ENCODE measurements at regions not wholly inside any gene's neighbourhood (a gene's known extent, or its start where the extent isn't known, plus 50 kb on each side); places are given as distances from the start of the nearest gene placed in this dataset.

DNA sequence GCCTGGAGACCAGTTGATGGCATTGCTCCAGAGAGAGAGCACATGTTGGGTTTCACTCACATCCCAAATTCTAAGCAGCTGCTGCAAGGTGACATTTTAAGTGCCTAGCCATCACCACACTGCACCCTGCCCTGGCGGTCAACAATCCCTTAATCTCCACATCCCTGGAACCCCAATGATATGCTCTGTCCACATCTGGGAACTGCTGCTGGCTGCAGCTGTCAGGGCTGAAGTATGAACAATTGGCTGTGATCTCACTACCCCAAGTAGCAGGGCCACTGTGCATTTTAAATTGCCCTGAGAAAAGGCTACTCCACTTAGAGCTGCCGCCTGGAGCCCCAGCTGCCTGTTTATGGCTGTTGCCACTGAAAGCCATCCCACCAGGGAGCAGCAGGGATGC, 190.6 kb downstream of the ACTRT1 start:
- Mint-ChIP-seq H3K36me3 (ENCODE audit: low read depth, unreplicated experiment) (no peaks in the 10 kb centered on the region), H3K9me3 (ENCODE audit: unreplicated experiment) (no peaks in the 10 kb centered on the region), H3K4me1 (ENCODE audit: unreplicated experiment) (no peaks in the 10 kb centered on the region), H3K27me3 (ENCODE audit: unreplicated experiment) (no peaks in the 10 kb centered on the region), H3K27ac (ENCODE audit: unreplicated experiment) (no peak overlapping the region), H3K4me3 (ENCODE audit: unreplicated experiment) (no peak overlapping the region)
- DNase-seq (ENCODE audit: low spot score): no peak
- TF ChIP-seq, protein P1, sequence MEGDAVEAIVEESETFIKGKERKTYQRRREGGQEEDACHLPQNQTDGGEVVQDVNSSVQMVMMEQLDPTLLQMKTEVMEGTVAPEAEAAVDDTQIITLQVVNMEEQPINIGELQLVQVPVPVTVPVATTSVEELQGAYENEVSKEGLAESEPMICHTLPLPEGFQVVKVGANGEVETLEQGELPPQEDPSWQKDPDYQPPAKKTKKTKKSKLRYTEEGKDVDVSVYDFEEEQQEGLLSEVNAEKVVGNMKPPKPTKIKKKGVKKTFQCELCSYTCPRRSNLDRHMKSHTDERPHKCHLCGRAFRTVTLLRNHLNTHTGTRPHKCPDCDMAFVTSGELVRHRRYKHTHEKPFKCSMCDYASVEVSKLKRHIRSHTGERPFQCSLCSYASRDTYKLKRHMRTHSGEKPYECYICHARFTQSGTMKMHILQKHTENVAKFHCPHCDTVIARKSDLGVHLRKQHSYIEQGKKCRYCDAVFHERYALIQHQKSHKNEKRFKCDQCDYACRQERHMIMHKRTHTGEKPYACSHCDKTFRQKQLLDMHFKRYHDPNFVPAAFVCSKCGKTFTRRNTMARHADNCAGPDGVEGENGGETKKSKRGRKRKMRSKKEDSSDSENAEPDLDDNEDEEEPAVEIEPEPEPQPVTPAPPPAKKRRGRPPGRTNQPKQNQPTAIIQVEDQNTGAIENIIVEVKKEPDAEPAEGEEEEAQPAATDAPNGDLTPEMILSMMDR (IDR thresholded peaks at IDR 0.05; ENCODE audit: unreplicated experiment): no peak
